ENCODE measurements at regions not wholly inside any gene's neighbourhood (a gene's known extent, or its start where the extent isn't known, plus 50 kb on each side); places are given as distances from the start of the nearest gene placed in this dataset.

- Histone ChIP-seq H3K4me3 (no peak overlapping the region), H3K9ac (ENCODE audit: control insufficient read depth, insufficient read depth, low read length) (no peak overlapping the region), H3K4me2 (ENCODE audit: control insufficient read depth, insufficient read depth) (no peak overlapping the region), H3K79me2 (ENCODE audit: control insufficient read depth, insufficient read depth, low read length) (no peaks in the 10 kb centered on the region), H2AFZ (ENCODE audit: control insufficient read depth, low read depth, low read length) (no peak overlapping the region), H3K27ac (ENCODE audit: control insufficient read depth, insufficient read depth) (no peak overlapping the region), H3K36me3 (ENCODE audit: control insufficient read depth in 2 of 2, insufficient read depth in 2 of 2, low read length in 1 of 2) (no peaks in the 10 kb centered on the region), H4K20me1 (ENCODE audit: control insufficient read depth, insufficient read depth) (no peaks in the 10 kb centered on the region), H3K4me1 (ENCODE audit: control insufficient read depth, insufficient read depth, low read length) (no peaks in the 10 kb centered on the region), H3K9me3 (replicated peaks; ENCODE audit: control insufficient read depth, insufficient read depth, low read length) (no peaks in the 10 kb centered on the region; the same call in 2 of the 3 replicates), H3K27me3 (replicated peaks in 1 of 2; ENCODE audit: control insufficient read depth in 2 of 2, insufficient read depth in 2 of 2, low read length in 1 of 2) (no peaks in the 10 kb centered on the region)
- intact Hi-C loops (cut with micrococcal nuclease; ENCODE audit: unreplicated experiment), result no loop called here
- ChIA-PET RAD21 (ENCODE audit: unreplicated experiment) (no interaction called here), POLR2A (no interaction called here), CTCF (no interaction called here), SMC1A (ENCODE audit: uncharacterized antibody, unreplicated experiment) (no interaction called here)
- TF ChIP-seq TCF7 (IDR thresholded peaks at IDR 0.05; ENCODE audit: borderline replicate concordance) (no peak), CEBPB (IDR thresholded peaks at IDR 0.05; ENCODE audit: borderline replicate concordance in 1 of 2, low read depth in 2 of 2, low read length in 2 of 2) (no peak), KAT2A (conservative IDR thresholded peaks at IDR 0.05; ENCODE audit: control insufficient read depth, low read depth, low read length) (no peak), SIN3A (IDR thresholded peaks at IDR 0.05; ENCODE audit: low read depth, low read length) (no peak), MTA2 (IDR thresholded peaks at IDR 0.05; ENCODE audit: low read depth) (no peak), CTCF (IDR thresholded peaks at IDR 0.05 in 2 of 3, conservative IDR thresholded peaks at IDR 0.05 in 1 of 3; ENCODE audit: control insufficient read depth in 2 of 3, extremely low read depth in 1 of 3, insufficient read depth in 1 of 3, low read depth in 3 of 3, low read length in 3 of 3) (no peak), NR2C2 (IDR thresholded peaks at IDR 0.05; ENCODE audit: borderline replicate concordance, control insufficient read depth, insufficient read length, low read depth) (no peak), ZBTB40 (IDR thresholded peaks at IDR 0.05; ENCODE audit: borderline replicate concordance) (no peak), HDAC6 (IDR thresholded peaks at IDR 0.05; ENCODE audit: unreplicated experiment) (no peak), BRCA1 (IDR thresholded peaks at IDR 0.05; ENCODE audit: low read depth, low read length) (no peak), NR2C1 (IDR thresholded peaks at IDR 0.05) (no peak), ZSCAN29 (IDR thresholded peaks at IDR 0.05) (no peak), TAF1 (IDR thresholded peaks at IDR 0.05; ENCODE audit: borderline replicate concordance, low read depth, low read length) (no peak), NFYA (IDR thresholded peaks at IDR 0.05; ENCODE audit: borderline replicate concordance, low read depth, low read length) (no peak)
- DNase-seq (ENCODE audit: low read depth, low spot score) (no peak), FAIRE-seq (no peak), ATAC-seq (no peak)
- in situ Hi-C loops (cut with MboI), result no loop called here
- BruUV-seq (replicated peaks), result no TSS peak
- 23% methylated on average over 16 of the region's 16 CpGs for WGBS (ENCODE audit: insufficient coverage, insufficient replicate concordance, low lambda C conversion rate, missing lambda C conversion rate)
These were observed 257.7 kb upstream of the IRX1 start for GRCh38 chr5:3337812-3338541.
